ENCODE measurements at regions not wholly inside any gene's neighbourhood (a gene's known extent, or its start where the extent isn't known, plus 50 kb on each side); places are given as distances from the start of the nearest gene placed in this dataset.

GRCh38 chr10:58885146-58885545 is 291.3 kb upstream of the PHYHIPL start:
- no peak for DNase-seq (ENCODE audit: low spot score)

- DNase-seq (ENCODE audit: low spot score) = no peak
Observed at GRCh38 chr10:58885686-58886345, 290.6 kb upstream of the PHYHIPL start.

- DNase-seq (ENCODE audit: low spot score) = no peak
Observed at GRCh38 chr10:58886406-58886805, 290.0 kb upstream of the PHYHIPL start.

- no peak for DNase-seq (ENCODE audit: low spot score)
Observed at GRCh38 chr10:58887474-58887873, 289.0 kb upstream of the PHYHIPL start.

- DNase-seq (ENCODE audit: low spot score) = no peak
Observed at GRCh38 chr10:58888957-58889356, 287.5 kb upstream of the PHYHIPL start.

- DNase-seq (ENCODE audit: low spot score) = no peak
Observed at GRCh38 chr10:58892031-58892531, 284.4 kb upstream of the PHYHIPL start.

- no peak for DNase-seq (ENCODE audit: low spot score)
Observed at GRCh38 chr10:58894929-58895328, 281.5 kb upstream of the PHYHIPL start.

GRCh38 chr10:58896229-58896628 is 280.2 kb upstream of the PHYHIPL start:
- no peak for DNase-seq (ENCODE audit: low spot score)

GRCh38 chr10:58897236-58897635 is 279.2 kb upstream of the PHYHIPL start:
- no peak for DNase-seq (ENCODE audit: low spot score)

- DNase-seq (ENCODE audit: low spot score) = no peak
Observed at GRCh38 chr10:58897708-58898107, 278.7 kb upstream of the PHYHIPL start.

GRCh38 chr10:58898854-58899573 is 277.4 kb upstream of the PHYHIPL start:
- no peak for DNase-seq (ENCODE audit: low spot score)

GRCh38 chr10:58901092-58901646 is 275.3 kb upstream of the PHYHIPL start:
- DNase-seq (ENCODE audit: low spot score) = no peak

- no peak for DNase-seq (ENCODE audit: low spot score)
Observed at GRCh38 chr10:58903071-58903470, 273.4 kb upstream of the PHYHIPL start.

- DNase-seq (ENCODE audit: low spot score) = no peak
Observed at GRCh38 chr10:58909881-58910280, 266.6 kb upstream of the PHYHIPL start.

GRCh38 chr10:58913717-58914116 is 262.7 kb upstream of the PHYHIPL start:
- DNase-seq (ENCODE audit: low spot score) = peak; percentile 20

- DNase-seq (ENCODE audit: low spot score) = no peak
Observed at GRCh38 chr10:58918887-58919286, 257.6 kb upstream of the PHYHIPL start.

- DNase-seq (ENCODE audit: low spot score) = no peak
Observed at GRCh38 chr10:58919927-58920654, 256.4 kb upstream of the PHYHIPL start.

GRCh38 chr10:58920655-58921003 is 255.8 kb upstream of the PHYHIPL start:
- no peak for DNase-seq (ENCODE audit: low spot score)

GRCh38 chr10:58921421-58921855 is 255.0 kb upstream of the PHYHIPL start:
- DNase-seq (ENCODE audit: low spot score) = peak; percentile 18

- DNase-seq (ENCODE audit: low spot score) = no peak
Observed at GRCh38 chr10:58925381-58925780, 251.1 kb upstream of the PHYHIPL start.

- DNase-seq (ENCODE audit: low spot score) = no peak
Observed at GRCh38 chr10:58930500-58930899, 245.9 kb upstream of the PHYHIPL start.

- DNase-seq (ENCODE audit: low spot score) = no peak
Observed at GRCh38 chr10:58932126-58932525, 244.3 kb upstream of the PHYHIPL start.

All from putamen (tissue), 1 donor.